ENCODE measurements at regions not wholly inside any gene's neighbourhood (a gene's known extent, or its start where the extent isn't known, plus 50 kb on each side); places are given as distances from the start of the nearest gene placed in this dataset.

GRCh38 chr4:53885668-53886067, 178.7 kb downstream of the CHIC2 start:
- no peak for TF ChIP-seq GATA2 (IDR thresholded peaks at IDR 0.05; ENCODE audit: low read depth, low read length)
- no peak for TF ChIP-seq GATA3 (IDR thresholded peaks at IDR 0.05; ENCODE audit: low read depth, low read length)
